Panc1 (cell line): ENCODE measurements at regions not wholly inside any gene's neighbourhood (a gene's known extent, or its start where the extent isn't known, plus 50 kb on each side); places are given as distances from the start of the nearest gene placed in this dataset.

Experiments
- POLR2AphosphoS5 ChIP-seq: IDR thresholded peaks from 2 replicates; pipeline ENCODE4 v1.6.1; 2012; ENCODE audit warnings: mild to moderate bottlenecking, low read depth, low read length, moderate library complexity
- SIN3A ChIP-seq: IDR thresholded peaks from 2 replicates; pipeline ENCODE4 v1.6.1; 2012; ENCODE audit warnings: low read depth, mild to moderate bottlenecking, low read length, moderate library complexity, borderline replicate concordance; ENCODE audit not compliant: insufficient read depth
- TF ChIP-seq, protein P1 (sequence below): fragments of 450-650 bp; IDR thresholded peaks from 2 replicates; pipeline ENCODE4 v1.5.1; 2017; ENCODE audit warnings: mild to moderate bottlenecking

DNA sequence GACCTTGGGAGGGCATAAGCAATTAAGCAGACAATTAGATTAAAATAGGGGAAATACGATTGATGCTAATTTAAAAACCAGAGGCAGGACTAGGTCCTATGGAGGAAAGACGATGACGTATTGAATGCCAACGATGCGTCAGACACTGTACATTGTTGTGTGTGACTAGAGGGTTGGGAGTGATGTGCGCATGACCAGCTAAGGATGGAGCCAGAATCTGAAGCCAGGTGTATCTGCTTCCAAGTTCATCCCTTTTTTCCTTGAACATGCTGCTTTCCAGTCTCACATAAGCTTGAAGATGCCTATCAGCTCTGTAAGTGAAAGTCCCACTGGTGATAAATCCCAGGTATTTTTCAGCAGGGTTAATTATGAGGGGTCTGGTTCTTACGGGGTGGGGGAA, 576.2 kb downstream of the MATN1 start:
- TF ChIP-seq, protein P1, sequence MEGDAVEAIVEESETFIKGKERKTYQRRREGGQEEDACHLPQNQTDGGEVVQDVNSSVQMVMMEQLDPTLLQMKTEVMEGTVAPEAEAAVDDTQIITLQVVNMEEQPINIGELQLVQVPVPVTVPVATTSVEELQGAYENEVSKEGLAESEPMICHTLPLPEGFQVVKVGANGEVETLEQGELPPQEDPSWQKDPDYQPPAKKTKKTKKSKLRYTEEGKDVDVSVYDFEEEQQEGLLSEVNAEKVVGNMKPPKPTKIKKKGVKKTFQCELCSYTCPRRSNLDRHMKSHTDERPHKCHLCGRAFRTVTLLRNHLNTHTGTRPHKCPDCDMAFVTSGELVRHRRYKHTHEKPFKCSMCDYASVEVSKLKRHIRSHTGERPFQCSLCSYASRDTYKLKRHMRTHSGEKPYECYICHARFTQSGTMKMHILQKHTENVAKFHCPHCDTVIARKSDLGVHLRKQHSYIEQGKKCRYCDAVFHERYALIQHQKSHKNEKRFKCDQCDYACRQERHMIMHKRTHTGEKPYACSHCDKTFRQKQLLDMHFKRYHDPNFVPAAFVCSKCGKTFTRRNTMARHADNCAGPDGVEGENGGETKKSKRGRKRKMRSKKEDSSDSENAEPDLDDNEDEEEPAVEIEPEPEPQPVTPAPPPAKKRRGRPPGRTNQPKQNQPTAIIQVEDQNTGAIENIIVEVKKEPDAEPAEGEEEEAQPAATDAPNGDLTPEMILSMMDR: no peak
- TF ChIP-seq SIN3A: no peak
- no peak for TF ChIP-seq POLR2AphosphoS5
